Activated CD4-positive, alpha-beta T cell treated with anti-CD3 and anti-CD28 coated beads for 36 hours (primary cell): ENCODE measurements at regions not wholly inside any gene's neighbourhood (a gene's known extent, or its start where the extent isn't known, plus 50 kb on each side); places are given as distances from the start of the nearest gene placed in this dataset.

Experiments
- ATAC-seq: fragments of 200-7000 bp; cut with Tn5 transposase; one replicate; pipeline ENCODE4 v1.10.0; 2021; ENCODE audit warnings: mild to moderate bottlenecking, moderate library complexity
- CTCF ChIA-PET: fragments of 350-600 bp; sonication (Branson Sonifier 250); formaldehyde crosslinking; loops from one replicate; lab custom pipeline; 2021; ENCODE audit warnings: antibody characterized with exemption; lab: Charles Lee
- POLR2A ChIA-PET: fragments of 350-600 bp; sonication (Branson Sonifier 250); formaldehyde crosslinking; loops from one replicate; lab custom pipeline; 2021; ENCODE audit warnings: antibody characterized with exemption, inconsistent platforms; lab: Charles Lee
- DNase-seq: peaks from one replicate; pipeline ENCODE4 v3.0.0-alpha.2; 2020
- H3K27ac Mint-ChIP-seq: one replicate; pipeline ENCODE4 v1.8.0; 2021; ENCODE audit warnings: mixed read lengths
- H3K27me3 Mint-ChIP-seq: one replicate; pipeline ENCODE4 v1.8.0; 2021; ENCODE audit warnings: mixed read lengths
- H3K36me3 Mint-ChIP-seq: one replicate; pipeline ENCODE4 v1.8.0; 2021; ENCODE audit warnings: low read depth, mixed read lengths
- H3K4me1 Mint-ChIP-seq: one replicate; pipeline ENCODE4 v1.8.0; 2021; ENCODE audit warnings: mixed read lengths
- H3K4me3 Mint-ChIP-seq: one replicate; pipeline ENCODE4 v1.8.0; 2021; ENCODE audit warnings: mild to moderate bottlenecking, moderate library complexity, mixed read lengths
- H3K9me3 Mint-ChIP-seq: one replicate; pipeline ENCODE4 v1.8.0; 2021; ENCODE audit warnings: low read depth, mixed read lengths
- intact Hi-C, 2 experiments: fragments of 100-400 bp; cut with DNase I in 1 of 2; cut with micrococcal nuclease in 1 of 2; formaldehyde crosslinking; loops; one replicate each; pipeline versions ENCODE4 v1.14.2 to v1.15.1; 2022 to 2024; cut with DNase I, micrococcal nuclease

DNA sequence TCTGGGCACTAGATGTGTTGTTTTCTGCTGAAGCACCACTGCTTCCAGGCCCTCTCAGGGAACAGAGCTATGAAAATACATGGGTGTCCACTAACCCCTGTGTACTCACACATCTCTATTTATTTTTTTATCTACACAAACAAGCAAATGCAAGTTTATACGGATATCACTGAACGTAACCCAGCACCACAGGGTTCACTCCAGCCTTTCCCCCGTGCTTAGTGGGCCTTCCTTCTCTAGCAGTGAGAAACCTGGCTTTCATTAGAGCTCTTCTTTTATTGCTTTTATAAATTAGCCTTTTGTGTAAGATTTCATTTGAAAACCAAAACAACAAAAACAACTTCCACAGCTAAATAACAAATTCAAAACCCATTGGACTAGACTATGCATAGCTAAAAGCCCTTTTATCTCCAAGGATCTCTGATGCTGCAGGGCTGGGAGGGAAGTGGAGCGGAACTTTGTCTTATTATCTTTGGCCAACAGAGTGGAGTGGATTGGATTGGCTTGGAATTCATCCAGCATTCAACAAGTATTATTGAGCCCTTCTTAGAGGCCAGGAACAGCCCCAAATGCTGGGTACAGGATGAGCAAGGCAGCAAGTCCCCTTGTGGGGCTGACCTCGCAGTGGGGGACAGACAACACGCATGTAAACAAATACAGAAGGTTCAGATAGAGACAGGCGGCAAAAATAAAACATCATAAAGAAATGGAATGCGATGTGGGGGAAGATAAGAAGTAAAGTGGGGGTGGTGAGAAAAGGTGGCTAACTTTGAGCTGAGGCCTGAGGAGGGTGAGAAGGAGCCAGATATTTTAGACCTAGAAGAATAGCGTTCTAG is 371.8 kb upstream of the POU3F1 start:
- CTCF ChIA-PET, result interaction anchor here (0.8 kb wide), 1 partner anchor 41 kb away, joined by 4 read pairs; no protein-coding TSS in a partner anchor
- DNase-seq (no peak), ATAC-seq (no peak)
- no peaks in the 10 kb centered on the region for H3K4me1 Mint-ChIP-seq
- H3K27ac Mint-ChIP-seq, result no peak overlapping the region
- H3K27me3 Mint-ChIP-seq, result peaks cover 5% of the 10 kb centered on the region
- H3K9me3 Mint-ChIP-seq, result peaks cover 11% of the 10 kb centered on the region
- H3K36me3 Mint-ChIP-seq, result no peaks in the 10 kb centered on the region
- POLR2A ChIA-PET, result no interaction called here
- no peak overlapping the region for H3K4me3 Mint-ChIP-seq
- intact Hi-C loops, result no loop called here

DNA sequence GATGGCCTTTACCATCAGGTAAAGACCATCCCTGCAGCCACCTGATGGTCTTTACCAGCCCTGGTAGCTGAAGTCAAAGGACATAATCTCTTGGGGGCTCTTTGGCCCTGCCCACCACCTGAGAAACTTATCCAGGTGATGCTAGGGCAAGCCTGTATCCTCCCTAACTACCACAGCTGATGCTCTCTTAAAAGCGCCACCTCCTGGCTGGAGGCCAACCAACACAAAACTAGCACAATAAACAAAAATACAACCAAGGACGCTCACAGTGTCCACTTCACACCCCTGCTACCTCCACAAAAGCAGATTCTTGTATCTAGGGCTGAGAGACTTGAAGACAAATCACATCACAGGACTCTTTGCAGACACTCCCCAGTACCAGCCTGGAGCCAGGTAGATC is 357.1 kb upstream of the POU3F1 start:
- CTCF ChIA-PET, result interaction anchor here (0.7 kb wide), 2 partner anchors 17 to 29 kb away, joined by 3 to 4 read pairs; no protein-coding TSS in a partner anchor
- peaks cover 13% of the 10 kb centered on the region for H3K27me3 Mint-ChIP-seq
- DNase-seq, result peak; percentile 19

DNA sequence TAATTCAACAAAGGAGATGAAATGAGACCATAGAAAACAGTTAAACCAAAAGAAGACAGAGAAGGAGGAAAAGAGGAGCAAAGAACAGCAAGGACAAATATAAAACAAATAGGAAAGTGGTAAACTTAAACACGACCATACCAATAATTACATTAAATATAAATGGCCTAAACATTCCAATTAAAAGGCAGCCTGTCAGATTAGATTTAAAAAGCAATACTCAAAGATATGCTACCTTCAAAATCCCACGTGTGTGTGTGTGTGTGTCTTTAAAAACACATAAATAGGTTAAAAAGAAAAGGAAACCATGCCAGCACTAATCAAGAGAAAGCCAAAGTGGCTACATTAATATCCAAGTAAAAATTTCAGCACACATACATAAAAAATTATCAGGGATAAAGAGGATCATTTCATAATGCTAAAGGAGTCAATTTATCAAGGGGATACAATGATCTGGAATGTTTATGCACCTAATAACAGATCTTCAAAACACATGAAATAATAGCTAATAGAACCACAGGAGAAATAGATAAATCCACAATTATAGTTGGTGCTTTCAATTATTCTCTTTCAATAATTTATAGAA is 355.7 kb upstream of the POU3F1 start:
- Mint-ChIP-seq H3K27ac (no peak overlapping the region), H3K4me3 (no peak overlapping the region), H3K4me1 (no peaks in the 10 kb centered on the region), H3K36me3 (peaks cover 2% of the 10 kb centered on the region), H3K9me3 (peaks cover 9% of the 10 kb centered on the region), H3K27me3 (peaks cover 18% of the 10 kb centered on the region)
- intact Hi-C loops, result loop anchor here in 1 of 2 experiments (10.0 kb wide), 1 partner anchor 368 kb away; no protein-coding TSS in a partner anchor
- DNase-seq (no peak), ATAC-seq (no peak)
- POLR2A ChIA-PET, result no interaction called here
- CTCF ChIA-PET, result interaction anchor here (0.6 kb wide), 1 partner anchor 1886 kb away, joined by 3 read pairs; no protein-coding TSS in a partner anchor

More for the DNA sequence above, 357.1 kb upstream of the POU3F1 start:
- no peak for ATAC-seq
- POLR2A ChIA-PET, result no interaction called here
- peaks cover 9% of the 10 kb centered on the region for H3K9me3 Mint-ChIP-seq
- no peaks in the 10 kb centered on the region for H3K4me1 Mint-ChIP-seq
- no peak overlapping the region for H3K27ac Mint-ChIP-seq
- H3K4me3 Mint-ChIP-seq, result no peak overlapping the region
- intact Hi-C loops, result loop anchor here in 1 of 2 experiments (10.0 kb wide), 1 partner anchor 369 kb away; no protein-coding TSS in a partner anchor
- H3K36me3 Mint-ChIP-seq, result peaks cover 2% of the 10 kb centered on the region

DNA sequence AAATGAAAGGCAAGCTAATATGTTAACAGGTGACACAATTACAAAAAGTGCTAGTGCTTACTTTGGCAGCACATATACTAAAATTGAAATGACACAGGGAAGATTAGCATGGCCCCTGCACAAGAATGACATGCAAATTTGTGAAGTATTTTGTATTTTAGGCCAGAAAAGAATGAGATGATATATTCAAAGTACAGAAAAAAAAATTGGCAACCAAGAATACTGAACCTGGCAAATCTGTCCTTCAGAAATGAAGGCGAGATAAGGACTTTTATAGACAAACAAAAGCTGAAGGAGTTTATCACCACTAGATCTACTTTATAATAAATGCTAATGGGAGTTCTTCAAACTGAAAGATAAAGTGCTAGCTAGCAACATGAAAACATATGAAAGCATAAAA is 350.0 kb upstream of the POU3F1 start:
- Mint-ChIP-seq H3K27ac (no peak overlapping the region), H3K9me3 (peaks cover 8% of the 10 kb centered on the region), H3K4me1 (no peaks in the 10 kb centered on the region), H3K36me3 (no peaks in the 10 kb centered on the region), H3K27me3 (peaks cover 29% of the 10 kb centered on the region), H3K4me3 (no peak overlapping the region)
- ATAC-seq (no peak), DNase-seq (no peak)
- CTCF ChIA-PET, result interaction anchor here (0.6 kb wide), 1 partner anchor 371 kb away, joined by 5 read pairs; no protein-coding TSS in a partner anchor
- POLR2A ChIA-PET, result no interaction called here
- intact Hi-C loops, result no loop called here

DNA sequence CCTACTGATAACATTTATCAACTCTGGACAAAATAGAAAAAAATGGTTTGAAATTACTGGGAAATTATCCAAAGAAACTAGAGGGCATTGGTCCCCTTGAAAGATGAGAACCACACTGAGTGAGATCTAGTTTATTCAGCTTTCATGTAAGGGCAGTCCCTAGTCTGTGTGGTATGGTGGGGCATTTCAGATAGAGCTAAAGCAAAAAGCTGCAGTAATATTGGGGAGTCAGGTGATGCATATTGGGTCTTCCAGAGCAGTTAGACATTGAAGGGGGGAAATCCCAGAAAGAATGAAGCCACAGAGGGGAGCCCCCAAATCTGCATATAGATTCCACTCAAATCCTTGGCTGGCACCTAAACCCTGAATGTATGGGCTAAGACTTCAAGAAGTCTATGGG is 347.7 kb upstream of the POU3F1 start:
- no peaks in the 10 kb centered on the region for H3K36me3 Mint-ChIP-seq
- DNase-seq (no peak), ATAC-seq (no peak)
- no peak overlapping the region for H3K27ac Mint-ChIP-seq
- intact Hi-C loops, result no loop called here
- POLR2A ChIA-PET, result no interaction called here
- H3K4me1 Mint-ChIP-seq, result no peaks in the 10 kb centered on the region
- no peak overlapping the region for H3K4me3 Mint-ChIP-seq
- H3K9me3 Mint-ChIP-seq, result peaks cover 19% of the 10 kb centered on the region
- CTCF ChIA-PET, result no interaction called here
- peaks cover 34% of the 10 kb centered on the region for H3K27me3 Mint-ChIP-seq

DNA sequence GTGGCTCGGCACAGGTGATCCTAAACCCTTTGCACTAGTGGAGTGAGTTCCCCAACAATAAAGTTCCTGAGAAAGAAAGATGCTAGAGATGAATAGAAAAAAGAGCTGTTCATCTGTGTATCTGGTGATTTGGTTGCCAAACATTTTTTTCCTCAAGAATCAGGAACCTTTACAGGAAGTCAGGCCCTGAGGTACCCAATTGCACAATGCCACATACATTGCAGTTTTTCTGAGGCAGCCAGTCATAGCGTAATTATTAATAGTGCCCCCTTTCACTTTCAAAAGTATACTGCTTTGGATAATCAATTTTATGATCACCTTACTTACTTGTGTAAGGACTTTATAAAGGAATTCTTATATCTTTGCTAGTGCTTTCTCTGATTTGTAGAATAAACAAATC is 346.3 kb upstream of the POU3F1 start:
- POLR2A ChIA-PET, result no interaction called here
- CTCF ChIA-PET, result interaction anchor here (0.7 kb wide), 1 partner anchor 458 kb away, joined by 3 read pairs; no protein-coding TSS in a partner anchor
- no peak overlapping the region for H3K4me3 Mint-ChIP-seq
- H3K27me3 Mint-ChIP-seq, result peaks cover 28% of the 10 kb centered on the region
- ATAC-seq, result no peak
- intact Hi-C loops, result no loop called here
- H3K27ac Mint-ChIP-seq, result no peak overlapping the region
- no peaks in the 10 kb centered on the region for H3K36me3 Mint-ChIP-seq
- H3K9me3 Mint-ChIP-seq, result peaks cover 19% of the 10 kb centered on the region
- no peaks in the 10 kb centered on the region for H3K4me1 Mint-ChIP-seq
- no peak for DNase-seq

DNA sequence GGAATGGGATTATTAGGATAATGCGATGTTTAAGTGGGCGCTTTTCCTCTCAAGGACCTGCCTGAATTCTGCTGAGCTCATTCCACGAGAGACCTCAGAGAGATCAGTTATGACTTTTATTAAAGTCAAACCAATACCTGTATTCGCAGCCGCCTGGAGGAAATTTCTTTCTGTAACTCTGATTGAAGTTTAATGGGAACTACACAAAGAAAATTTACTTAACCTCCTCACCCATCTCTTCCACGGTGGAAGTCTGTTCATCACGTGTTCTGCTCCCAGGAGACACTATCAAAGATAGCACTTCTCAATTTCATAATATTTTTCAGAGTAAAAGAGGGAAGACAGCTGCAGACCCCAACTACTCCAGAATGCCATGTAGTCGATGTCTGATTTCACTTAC is 334.7 kb upstream of the POU3F1 start:
- Mint-ChIP-seq H3K9me3 (no peaks in the 10 kb centered on the region), H3K27ac (no peak overlapping the region), H3K27me3 (peaks cover 4% of the 10 kb centered on the region), H3K4me1 (no peaks in the 10 kb centered on the region), H3K4me3 (no peak overlapping the region), H3K36me3 (no peaks in the 10 kb centered on the region)
- DNase-seq (no peak), ATAC-seq (no peak)
- intact Hi-C loops, result no loop called here
- CTCF ChIA-PET, result no interaction called here
- POLR2A ChIA-PET, result no interaction called here

DNA sequence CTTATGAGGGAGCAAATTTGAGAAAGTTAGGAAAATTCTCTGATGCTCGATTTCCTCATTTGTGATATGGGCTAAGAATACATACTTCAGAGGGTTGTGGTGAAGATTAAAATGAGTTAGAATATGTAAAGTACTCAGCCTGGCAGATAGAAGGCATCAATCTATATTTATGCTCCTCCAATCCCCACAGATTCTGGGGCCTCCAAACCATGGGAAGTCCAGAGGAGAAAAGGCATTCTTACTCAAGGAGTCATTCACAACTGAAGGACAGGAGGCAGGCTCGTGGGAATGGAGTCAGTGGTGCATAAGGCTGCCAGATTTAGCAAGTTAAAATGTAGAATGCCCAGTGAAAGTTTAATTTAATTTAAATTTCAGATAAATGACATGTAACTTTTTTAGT is 330.0 kb upstream of the POU3F1 start:
- Mint-ChIP-seq H3K27ac (no peak overlapping the region), H3K4me1 (no peaks in the 10 kb centered on the region), H3K4me3 (no peak overlapping the region), H3K36me3 (no peaks in the 10 kb centered on the region), H3K27me3 (peaks cover 9% of the 10 kb centered on the region), H3K9me3 (peaks cover 10% of the 10 kb centered on the region)
- ATAC-seq, result no peak
- POLR2A ChIA-PET, result no interaction called here
- intact Hi-C loops, result no loop called here
- CTCF ChIA-PET, result no interaction called here
- no peak for DNase-seq

DNA sequence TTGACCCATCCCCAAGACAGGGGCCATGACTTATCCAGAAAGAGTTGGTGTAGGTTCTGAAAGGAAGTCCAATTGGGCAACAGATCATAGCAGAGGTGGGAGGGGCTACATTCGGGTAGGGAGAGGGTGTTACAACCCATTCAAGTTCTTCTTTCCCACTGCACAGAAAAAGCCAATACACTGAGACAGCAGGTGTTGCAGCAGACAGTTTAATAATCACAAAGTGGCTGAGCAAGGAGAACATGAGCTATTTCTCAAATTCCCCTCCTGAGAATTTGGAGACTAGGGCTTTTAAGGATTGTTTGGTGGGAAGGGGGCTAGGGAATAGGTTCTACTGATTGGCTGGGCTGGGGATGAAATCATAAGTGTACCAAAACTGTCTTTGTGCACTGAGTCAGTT is 328.4 kb upstream of the POU3F1 start:
- Mint-ChIP-seq H3K4me3 (no peak overlapping the region), H3K9me3 (peaks cover 10% of the 10 kb centered on the region), H3K36me3 (no peaks in the 10 kb centered on the region), H3K4me1 (no peaks in the 10 kb centered on the region), H3K27ac (no peak overlapping the region), H3K27me3 (peaks cover 9% of the 10 kb centered on the region)
- ChIA-PET POLR2A (no interaction called here), CTCF (interaction anchor here (0.6 kb wide), 1 partner anchor 34 kb away, joined by 3 read pairs; no protein-coding TSS in a partner anchor)
- DNase-seq, result no peak
- ATAC-seq, result no peak
- intact Hi-C loops, result no loop called here

DNA sequence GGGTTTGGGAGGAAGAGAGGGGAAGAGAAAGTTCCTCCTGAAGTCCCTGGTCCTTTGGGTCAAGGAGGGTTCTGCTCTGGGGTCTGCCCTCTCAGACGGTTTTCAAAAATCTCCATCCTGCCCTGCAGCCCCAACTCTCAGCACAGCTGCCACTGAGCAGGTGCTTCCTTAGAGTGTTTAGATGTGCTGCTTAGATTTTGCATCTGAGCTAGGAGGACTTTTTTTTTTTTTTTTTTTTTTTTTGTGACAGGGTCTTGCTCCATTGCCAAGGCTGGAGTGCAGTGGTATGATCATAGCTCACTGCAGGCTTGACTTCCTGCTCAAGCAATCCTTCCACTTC is 324.9 kb upstream of the POU3F1 start:
- ChIA-PET POLR2A (no interaction called here), CTCF (interaction anchor here (0.8 kb wide), 1 partner anchor 82 kb away, joined by 3 read pairs; no protein-coding TSS in a partner anchor)
- Mint-ChIP-seq H3K36me3 (no peaks in the 10 kb centered on the region), H3K27me3 (peaks cover 9% of the 10 kb centered on the region), H3K4me1 (no peaks in the 10 kb centered on the region), H3K27ac (no peak overlapping the region), H3K4me3 (no peak overlapping the region), H3K9me3 (peaks cover 10% of the 10 kb centered on the region)
- DNase-seq (no peak), ATAC-seq (no peak)
- intact Hi-C loops, result no loop called here

DNA sequence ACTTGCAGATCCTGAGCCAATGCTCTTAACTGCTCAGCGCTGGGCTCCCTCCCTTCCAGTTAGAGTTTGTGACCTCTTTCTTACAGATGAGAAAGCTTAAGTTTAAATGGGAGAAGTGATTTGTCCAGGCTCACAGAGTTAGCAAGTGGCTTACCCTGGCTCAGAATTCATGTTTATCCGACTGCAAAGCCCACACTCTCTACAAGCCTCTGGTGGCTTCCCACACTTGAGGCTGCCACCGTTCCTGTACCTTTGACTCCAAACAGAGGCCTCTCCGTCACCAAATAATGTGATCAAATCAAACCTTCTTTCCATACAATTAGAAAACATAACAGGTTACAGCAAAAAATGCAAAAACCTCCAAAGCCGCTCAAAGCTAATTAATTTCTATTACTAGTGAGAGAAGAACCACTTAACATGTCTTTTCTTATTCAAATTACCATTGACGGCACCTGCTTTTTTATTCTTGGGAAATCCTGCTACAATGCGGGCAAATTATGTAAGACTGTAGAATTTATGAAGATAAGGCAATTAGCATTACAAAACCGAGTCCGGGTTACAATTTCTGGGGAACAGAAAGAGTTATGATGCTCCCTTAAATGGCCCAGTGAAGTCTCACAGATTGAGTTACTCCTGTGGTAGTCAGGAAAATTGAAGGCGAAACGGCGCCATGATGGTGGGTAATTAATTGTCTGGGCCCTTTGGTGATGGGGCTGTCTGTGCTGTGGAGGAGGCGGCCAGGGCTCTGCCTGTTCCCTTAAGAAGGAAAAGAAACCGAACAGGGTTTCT is 324.3 kb upstream of the POU3F1 start:
- H3K36me3 Mint-ChIP-seq, result no peaks in the 10 kb centered on the region
- no peak for ATAC-seq
- H3K9me3 Mint-ChIP-seq, result peaks cover 10% of the 10 kb centered on the region
- H3K27me3 Mint-ChIP-seq, result peaks cover 9% of the 10 kb centered on the region
- no peak overlapping the region for H3K4me3 Mint-ChIP-seq
- ChIA-PET POLR2A (no interaction called here), CTCF (interaction anchor here (0.8 kb wide), 1 partner anchor 81 kb away, joined by 3 read pairs; no protein-coding TSS in a partner anchor)
- intact Hi-C loops, result no loop called here
- H3K4me1 Mint-ChIP-seq, result no peaks in the 10 kb centered on the region
- H3K27ac Mint-ChIP-seq, result no peak overlapping the region
- no peak for DNase-seq
